WI38 (cell line): ENCODE measurements at regions not wholly inside any gene's neighbourhood (a gene's known extent, or its start where the extent isn't known, plus 50 kb on each side); places are given as distances from the start of the nearest gene placed in this dataset.

Experiments
- H3K4me3 ChIP-seq: 2 replicates; pipeline ENCODE4 v1.5.1; 2011; ENCODE audit warnings: low read depth, mild to moderate bottlenecking, control low read depth, low read length
- TF ChIP-seq, protein P1 (sequence below): IDR thresholded peaks from 2 replicates; pipeline ENCODE4 v1.5.1; 2012; ENCODE audit warnings: low read depth, mild to moderate bottlenecking, control low read depth, low read length

- H3K4me3 ChIP-seq = no peak overlapping the region
- TF ChIP-seq, protein P1, sequence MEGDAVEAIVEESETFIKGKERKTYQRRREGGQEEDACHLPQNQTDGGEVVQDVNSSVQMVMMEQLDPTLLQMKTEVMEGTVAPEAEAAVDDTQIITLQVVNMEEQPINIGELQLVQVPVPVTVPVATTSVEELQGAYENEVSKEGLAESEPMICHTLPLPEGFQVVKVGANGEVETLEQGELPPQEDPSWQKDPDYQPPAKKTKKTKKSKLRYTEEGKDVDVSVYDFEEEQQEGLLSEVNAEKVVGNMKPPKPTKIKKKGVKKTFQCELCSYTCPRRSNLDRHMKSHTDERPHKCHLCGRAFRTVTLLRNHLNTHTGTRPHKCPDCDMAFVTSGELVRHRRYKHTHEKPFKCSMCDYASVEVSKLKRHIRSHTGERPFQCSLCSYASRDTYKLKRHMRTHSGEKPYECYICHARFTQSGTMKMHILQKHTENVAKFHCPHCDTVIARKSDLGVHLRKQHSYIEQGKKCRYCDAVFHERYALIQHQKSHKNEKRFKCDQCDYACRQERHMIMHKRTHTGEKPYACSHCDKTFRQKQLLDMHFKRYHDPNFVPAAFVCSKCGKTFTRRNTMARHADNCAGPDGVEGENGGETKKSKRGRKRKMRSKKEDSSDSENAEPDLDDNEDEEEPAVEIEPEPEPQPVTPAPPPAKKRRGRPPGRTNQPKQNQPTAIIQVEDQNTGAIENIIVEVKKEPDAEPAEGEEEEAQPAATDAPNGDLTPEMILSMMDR = no peak
Observed at GRCh38 chr3:148625991-148626390, 71.7 kb upstream of the AGTR1 start.

- TF ChIP-seq, protein P1 = no peak
- no peak overlapping the region for H3K4me3 ChIP-seq
Observed at GRCh38 chr3:148629006-148629405, 68.7 kb upstream of the AGTR1 start.

DNA sequence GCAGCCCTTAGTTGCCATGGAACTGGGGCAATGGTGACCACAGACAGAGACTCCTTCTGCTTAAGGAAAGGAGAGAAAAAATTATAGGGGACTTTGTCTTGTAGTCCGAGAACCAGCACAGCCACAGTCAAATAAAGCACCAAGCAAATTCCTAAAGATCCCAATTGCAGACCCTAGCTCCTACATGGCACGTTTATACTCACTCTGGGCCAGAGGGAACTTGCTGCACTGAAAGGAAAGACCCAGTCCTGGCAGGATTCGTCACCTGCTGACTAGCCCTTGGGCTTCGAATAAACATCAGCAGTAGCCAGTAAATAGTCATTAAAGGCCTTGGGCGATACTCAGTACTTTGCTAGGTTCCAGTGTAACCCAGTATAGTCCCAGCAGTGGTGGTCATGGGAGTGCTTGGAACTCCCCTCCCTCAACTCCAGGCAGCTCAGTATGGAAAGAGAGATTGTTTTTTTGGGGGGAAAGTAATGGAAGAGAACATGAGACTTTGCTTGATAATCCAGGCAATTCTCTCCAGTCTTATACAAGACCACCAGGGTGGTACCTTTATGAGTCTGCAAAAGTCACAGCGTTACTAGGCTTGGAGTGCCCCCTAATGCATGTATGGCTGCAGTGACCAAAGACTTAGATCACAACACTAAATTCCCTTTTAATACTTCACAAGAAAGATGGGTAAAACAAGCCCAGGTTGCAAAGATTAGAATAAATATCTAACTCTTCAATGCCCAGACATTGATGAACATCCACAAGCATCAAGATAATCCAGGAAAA lies 66.4 kb upstream of the AGTR1 start:
- TF ChIP-seq, protein P1 = no peak
- H3K4me3 ChIP-seq = no peak overlapping the region

DNA sequence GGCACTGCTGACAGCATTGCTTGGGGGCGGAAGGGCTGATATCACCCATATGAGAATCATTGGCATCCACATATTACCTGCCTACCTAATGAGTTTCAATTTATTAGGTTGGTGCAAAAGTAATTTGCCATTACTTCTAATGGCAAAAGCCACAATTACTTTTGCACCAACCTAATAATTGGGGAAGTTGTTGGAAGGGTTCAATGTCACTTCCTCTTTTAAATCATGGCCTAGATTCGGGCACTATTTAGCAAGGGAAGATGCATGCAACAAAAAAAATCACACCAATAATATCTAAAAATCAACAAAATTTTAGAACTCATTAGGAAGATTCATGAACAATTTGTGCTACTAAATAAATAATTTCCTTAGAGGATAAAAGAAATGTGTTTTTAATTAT lies 56.0 kb upstream of the AGTR1 start:
- TF ChIP-seq, protein P1 = no peak

DNA sequence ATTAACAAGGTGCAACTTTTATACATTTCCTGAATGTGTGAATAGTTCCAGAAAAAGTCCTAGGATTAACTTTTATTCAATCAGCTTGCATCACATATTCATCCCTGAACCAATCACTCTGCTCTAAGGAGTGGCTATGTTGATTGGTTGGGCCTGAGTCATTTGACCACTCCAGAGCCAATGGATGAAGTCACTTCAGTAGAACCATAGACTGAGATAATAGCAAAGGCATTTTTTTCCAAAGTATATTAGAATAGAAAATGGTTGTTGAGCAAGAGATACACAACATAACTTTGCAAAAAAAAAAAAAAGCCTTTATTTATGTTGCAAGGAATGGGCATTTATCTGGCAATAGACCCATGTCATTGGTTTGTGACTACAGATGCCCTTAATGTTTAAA lies 55.5 kb upstream of the AGTR1 start:
- H3K4me3 ChIP-seq = no peak overlapping the region
- TF ChIP-seq, protein P1 = no peak

More for the DNA sequence above, 56.0 kb upstream of the AGTR1 start:
- no peak overlapping the region for H3K4me3 ChIP-seq

GRCh38 chr3:148642616-148643015 lies 55.1 kb upstream of the AGTR1 start:
- TF ChIP-seq, protein P1 = no peak
- no peak overlapping the region for H3K4me3 ChIP-seq

DNA sequence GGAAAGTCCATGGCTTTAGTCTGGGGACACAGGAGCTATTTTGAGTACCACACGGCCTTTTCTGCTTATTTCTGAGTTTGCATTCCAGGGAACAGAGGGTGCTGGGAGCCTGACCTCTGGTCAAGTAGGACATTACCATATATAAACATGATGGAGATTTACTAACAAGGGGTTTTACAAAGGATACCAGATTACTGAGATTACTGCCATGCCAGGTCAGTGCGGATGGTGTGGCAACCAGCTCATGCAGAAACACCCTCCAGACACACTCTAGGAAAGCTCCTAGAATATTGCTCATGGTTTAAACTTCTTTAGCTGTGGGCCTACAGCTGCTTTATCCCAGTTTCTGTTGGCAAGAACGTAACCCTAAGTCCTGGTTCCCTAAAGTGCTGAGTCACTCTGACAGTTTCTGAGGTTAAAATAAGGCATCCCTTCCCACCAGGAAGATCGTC lies 54.3 kb upstream of the AGTR1 start:
- H3K4me3 ChIP-seq = no peak overlapping the region
- TF ChIP-seq, protein P1 = no peak
